Right ventricle myocardium inferior (tissue), 1 donor: ENCODE measurements at regions not wholly inside any gene's neighbourhood (a gene's known extent, or its start where the extent isn't known, plus 50 kb on each side); places are given as distances from the start of the nearest gene placed in this dataset.

Experiments used
- ATAC-seq: fragments of 200-7000 bp; cut with Tn5 transposase; one replicate; pipeline ENCODE4 v1.9.1; 2020; ENCODE audit warnings: mild to moderate bottlenecking, moderate library complexity
- DNase-seq: peaks from one replicate; pipeline ENCODE4 v3.0.0; 2021; ENCODE audit errors: missing footprints
- intact Hi-C: fragments of 100-400 bp; cut with DNase I; formaldehyde crosslinking; loops from one replicate; pipeline ENCODE4 v1.11.0; 2022
- donor health status: DM: no; HTN: yes; CAD: no; lungs with severe emphysema.

DNA sequence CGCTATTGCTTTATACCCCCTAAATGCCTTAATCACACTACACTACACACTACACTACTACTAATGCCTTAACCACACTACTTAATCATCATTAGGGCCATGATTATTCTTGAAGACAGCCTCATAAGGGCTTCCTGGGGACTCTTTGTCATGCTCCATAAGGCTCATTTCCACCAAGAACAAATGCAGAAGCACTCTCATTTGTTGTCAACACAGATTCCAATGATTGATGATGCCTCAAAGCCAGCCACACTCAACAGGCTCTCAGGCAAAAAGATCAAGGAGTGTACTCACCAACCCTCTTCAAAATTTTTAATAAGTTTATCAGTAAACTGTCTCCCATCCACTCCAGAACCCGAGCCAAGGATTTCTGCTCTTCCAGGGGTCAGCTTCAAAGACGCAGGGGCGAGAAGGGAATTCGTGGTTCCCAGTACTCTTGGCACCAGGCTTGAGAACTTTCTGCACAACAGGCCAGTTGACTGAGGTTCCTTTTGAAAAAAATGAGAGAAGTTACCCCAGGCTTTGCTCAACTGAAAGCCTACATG is 204.7 kb upstream of the GUCY1A2 start:
- intact Hi-C loops = no loop called here
- DNase-seq (no peak), ATAC-seq (no peak)

DNA sequence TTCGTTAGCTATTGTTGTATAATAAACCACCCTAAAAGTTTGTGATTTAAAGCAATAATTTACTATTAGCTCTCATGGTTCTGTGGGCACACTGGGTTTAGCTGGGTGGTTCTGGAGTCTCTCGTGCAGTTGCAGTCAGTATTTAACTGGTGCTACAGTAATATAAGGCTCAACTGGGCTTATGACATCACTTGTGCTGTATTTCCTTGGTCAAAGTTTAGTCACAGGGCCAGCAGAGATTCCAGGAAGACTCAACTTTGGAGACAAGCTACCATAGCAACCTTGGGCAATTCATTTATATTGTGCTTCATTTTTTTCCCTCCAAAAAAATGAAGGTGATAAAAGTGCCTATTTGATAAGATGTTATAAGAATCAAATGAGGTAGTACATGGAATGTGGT is 204.2 kb upstream of the GUCY1A2 start:
- no peak for DNase-seq
- intact Hi-C loops = no loop called here
- no peak for ATAC-seq

GRCh38 chr11:107221748-107222285 is 203.5 kb upstream of the GUCY1A2 start:
- intact Hi-C loops = no loop called here
- DNase-seq (no peak), ATAC-seq (no peak)

- intact Hi-C loops = no loop called here
- no peak for DNase-seq
- ATAC-seq = no peak
Measured at GRCh38 chr11:107218123-107219013, 200.1 kb upstream of the GUCY1A2 start.

- ATAC-seq = no peak
- no peak for DNase-seq
- intact Hi-C loops = no loop called here
Measured at GRCh38 chr11:107217444-107217843, 199.2 kb upstream of the GUCY1A2 start.

DNA sequence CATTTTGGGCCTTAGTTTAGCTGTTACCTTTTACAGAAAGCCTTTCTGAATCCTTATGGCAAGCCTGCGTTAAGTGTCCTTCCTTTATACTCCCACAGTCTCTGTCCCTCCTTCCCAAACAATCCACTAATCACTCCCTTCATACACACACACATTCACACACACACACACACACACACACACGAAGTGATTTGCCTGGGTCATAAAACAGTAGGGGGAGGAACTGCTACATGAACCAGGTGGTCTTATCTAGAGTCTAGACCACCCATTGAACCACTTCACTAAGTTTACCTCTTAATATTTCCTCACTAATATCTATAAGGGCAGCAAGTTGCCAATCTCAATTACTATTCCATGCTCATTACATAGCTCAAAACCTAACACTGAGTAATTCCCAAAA is 196.7 kb upstream of the GUCY1A2 start:
- intact Hi-C loops = no loop called here
- ATAC-seq = no peak
- no peak for DNase-seq

DNA sequence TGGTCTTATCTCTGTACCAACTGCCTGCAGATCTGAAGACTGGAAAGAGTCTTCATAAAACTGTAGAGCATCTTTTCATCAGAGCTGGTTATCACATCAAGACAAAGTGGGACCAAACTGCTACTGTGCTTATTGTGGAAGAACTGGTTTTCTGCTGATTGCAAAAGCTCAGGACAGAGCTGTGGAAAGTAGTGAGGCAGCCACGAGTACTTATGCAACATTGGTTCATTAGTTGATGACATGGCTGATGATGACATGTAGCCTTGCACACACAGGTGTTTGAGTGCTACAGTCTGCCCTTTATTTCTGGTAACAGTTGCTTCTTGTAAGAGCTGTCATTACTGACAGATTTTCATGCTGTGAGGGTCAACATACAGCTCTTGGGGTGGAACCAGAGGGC is 185.4 kb upstream of the GUCY1A2 start:
- DNase-seq (no peak), ATAC-seq (no peak)
- intact Hi-C loops = no loop called here

DNA sequence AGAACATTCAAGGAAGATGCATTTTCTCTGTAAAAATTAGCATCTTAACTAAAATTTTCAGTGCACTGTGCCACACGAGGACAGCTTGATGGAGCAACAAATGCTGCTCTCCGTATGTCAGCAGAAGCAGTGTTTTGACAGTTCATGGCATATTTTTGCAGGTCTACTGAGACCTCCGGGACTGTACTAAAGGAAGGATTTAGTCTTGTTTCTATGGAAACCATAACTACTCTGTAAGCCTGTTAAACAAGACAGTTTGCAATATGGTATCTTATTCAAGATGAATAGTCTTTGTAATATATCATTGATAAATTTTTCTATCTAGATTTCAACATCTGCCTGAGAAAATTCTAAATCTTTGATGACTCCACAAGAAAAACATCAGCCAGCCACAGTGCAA is 184.0 kb upstream of the GUCY1A2 start:
- DNase-seq = no peak
- intact Hi-C loops = no loop called here
- no peak for ATAC-seq

- DNase-seq (no peak), ATAC-seq (no peak)
- intact Hi-C loops = no loop called here
Measured at GRCh38 chr11:107198490-107199007, 180.3 kb upstream of the GUCY1A2 start.

DNA sequence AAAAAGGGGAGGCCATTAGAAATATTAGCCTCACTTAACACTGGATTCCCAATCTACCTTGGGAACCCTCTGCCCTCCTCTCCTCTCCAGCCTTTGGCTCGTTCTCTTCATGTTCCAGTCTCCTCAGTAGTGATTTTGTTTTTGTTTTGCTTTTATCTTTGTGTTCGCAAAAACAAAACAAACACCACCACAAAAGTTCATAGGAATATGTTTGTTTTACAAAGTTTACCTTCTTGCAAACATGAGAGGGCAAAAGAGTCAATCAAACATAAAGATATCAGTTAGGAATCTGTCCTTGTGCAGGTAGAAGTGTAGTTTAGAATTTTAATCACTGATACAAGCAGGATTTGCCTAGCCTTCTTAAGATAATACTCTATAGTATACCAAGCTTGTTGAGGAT is 179.7 kb upstream of the GUCY1A2 start:
- intact Hi-C loops = no loop called here
- no peak for ATAC-seq
- DNase-seq = no peak

- intact Hi-C loops = no loop called here
- DNase-seq (no peak), ATAC-seq (no peak)
Measured at GRCh38 chr11:107196732-107197131, 178.5 kb upstream of the GUCY1A2 start.

- no peak for ATAC-seq
- intact Hi-C loops = no loop called here
Measured at GRCh38 chr11:107184986-107185385, 166.7 kb upstream of the GUCY1A2 start.

DNA sequence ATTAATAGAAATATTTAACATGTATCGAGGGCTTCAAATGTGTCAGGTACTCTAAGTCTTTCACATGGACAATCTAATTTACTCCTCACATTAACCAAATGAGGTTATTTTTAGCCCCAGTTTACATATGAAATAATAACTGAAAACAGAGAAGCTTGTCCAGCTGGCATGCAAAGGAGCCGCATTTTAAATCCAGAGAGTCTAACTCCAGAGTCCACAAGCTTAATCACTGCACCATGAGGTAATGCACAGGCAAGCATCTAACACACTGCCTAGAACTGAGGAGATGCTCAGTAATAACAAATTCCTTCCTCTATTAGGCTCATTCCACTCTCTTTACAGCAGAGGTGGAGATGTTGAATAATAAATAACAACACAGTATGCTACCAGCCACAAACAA is 165.7 kb upstream of the GUCY1A2 start:
- intact Hi-C loops = no loop called here
- DNase-seq (no peak), ATAC-seq (no peak)

More at GRCh38 chr11:107184986-107185385, 166.7 kb upstream of the GUCY1A2 start:
- DNase-seq = no peak

- intact Hi-C loops = no loop called here
- DNase-seq = no peak
- no peak for ATAC-seq
Measured at GRCh38 chr11:107182978-107183377, 164.7 kb upstream of the GUCY1A2 start.

DNA sequence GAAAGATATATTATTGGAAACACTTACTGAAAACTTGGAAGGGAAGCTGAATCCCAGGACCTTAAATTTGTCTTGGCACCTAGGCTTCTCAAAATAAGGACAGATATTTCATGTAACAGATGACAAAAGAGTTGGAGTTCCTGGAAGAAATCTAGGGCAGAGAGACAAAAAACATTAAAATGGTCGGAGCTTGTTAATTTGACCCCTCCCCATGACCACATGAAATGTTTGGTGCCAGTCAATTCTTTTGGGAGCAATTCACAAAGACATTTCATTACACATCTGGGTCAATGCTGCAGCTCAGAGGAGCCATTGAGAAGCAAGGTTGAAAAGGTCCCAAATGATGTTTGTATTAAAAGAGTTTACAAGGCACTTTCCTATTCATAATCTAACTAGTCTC is 162.0 kb upstream of the GUCY1A2 start:
- intact Hi-C loops = no loop called here
- DNase-seq = no peak
- ATAC-seq = no peak

GRCh38 chr11:107179829-107180228 is 161.6 kb upstream of the GUCY1A2 start:
- DNase-seq (no peak), ATAC-seq (no peak)
- intact Hi-C loops = no loop called here

DNA sequence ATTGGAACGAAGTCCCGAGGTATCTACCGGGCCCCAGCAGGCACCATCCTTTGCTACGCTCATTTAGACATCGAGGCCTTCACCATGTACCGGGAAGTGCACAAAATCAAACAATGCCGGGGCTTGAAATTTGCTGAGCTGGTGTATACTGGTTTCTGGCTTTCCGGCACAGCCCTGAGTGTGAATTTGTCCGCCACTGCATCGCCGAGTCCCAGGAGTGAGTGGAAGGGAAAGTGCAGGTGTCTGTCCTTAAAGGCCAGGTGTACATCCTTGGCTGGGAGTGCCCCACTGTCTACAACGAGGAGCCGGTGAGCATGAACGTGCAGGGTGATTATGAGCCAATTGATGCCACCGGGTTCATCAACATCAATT is 158.8 kb upstream of the GUCY1A2 start:
- intact Hi-C loops = no loop called here
- DNase-seq = no peak

DNA sequence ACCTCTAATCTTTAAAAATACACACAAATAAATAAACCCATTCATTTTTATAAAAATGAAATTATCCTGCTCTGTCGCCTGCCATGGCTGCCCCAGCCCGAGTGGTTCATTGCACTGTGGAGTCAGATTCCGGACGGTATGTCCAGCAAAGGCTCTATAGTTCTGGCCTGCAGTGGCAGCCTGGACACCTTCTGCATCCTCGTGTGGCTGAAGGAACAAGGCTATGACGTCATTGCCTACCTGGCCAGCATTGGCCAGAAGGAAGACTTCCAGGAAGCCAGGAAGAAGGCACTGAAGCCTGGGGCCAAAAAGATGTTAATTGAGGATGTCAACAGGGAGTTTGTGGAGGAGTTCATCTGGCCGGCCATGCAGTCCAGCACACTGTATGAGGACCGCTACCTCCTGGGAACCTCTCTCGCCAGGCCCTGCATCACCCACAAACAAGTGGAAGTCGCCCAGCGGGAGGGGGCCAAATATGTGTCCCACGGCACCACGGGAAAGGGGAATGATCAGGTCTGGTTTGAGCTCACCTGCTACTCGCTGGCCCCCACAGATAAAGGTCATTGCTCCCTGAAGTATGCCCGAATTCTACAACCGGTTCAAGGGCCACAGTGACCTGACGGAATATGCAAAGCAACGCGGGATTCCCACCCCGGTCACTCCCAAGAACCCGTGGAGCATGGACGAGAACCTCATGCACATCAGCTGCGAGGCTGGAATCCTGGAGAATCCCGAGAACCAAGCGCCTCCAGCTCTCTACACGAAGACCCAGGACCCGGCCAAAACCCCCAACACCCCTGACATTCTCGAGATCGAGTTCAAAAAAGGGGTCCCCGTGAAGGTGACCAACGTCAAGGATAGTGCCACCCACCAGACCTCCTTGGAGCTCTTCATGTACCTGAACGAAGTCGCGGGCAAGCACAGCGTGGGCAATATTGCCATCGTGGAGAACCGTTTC is 158.2 kb upstream of the GUCY1A2 start:
- no peak for DNase-seq
- intact Hi-C loops = no loop called here
- ATAC-seq = no peak

More for the DNA sequence above, 158.8 kb upstream of the GUCY1A2 start:
- no peak for ATAC-seq

- DNase-seq (no peak), ATAC-seq (no peak)
- intact Hi-C loops = no loop called here
Measured at GRCh38 chr11:107174856-107175255, 156.6 kb upstream of the GUCY1A2 start.
